HepG2 (cell line): ENCODE measurements at regions not wholly inside any gene's neighbourhood (a gene's known extent, or its start where the extent isn't known, plus 50 kb on each side); places are given as distances from the start of the nearest gene placed in this dataset.

ENCODE experiments used
- ATAC-seq: fragments of 200-7000 bp; cut with Tn5 transposase; 3 replicates; pipeline ENCODE4 v1.9.1; 2020; ENCODE audit warnings: mild to moderate bottlenecking, moderate library complexity
- BruUV-seq: library from RNA; stranded (reverse); fragments of 400-500 nt; replicated peaks from 2 replicates; lab custom pipeline; 2021; lab: Mats Ljungman, UMichigan
- CTCF ChIA-PET: fragments of 300-600 bp; formaldehyde crosslinking; extraction: SDS; loops from one replicate; lab custom pipeline; 2021; ENCODE audit warnings: low total read pairs, inconsistent platforms, low intra/inter-chr PET ratio; lab: Yijun Ruan, JAX
- POLR2A ChIA-PET: fragments of 350-600 bp; sonication (Branson Sonifier 250); formaldehyde crosslinking; loops from one replicate; lab custom pipeline; 2020; ENCODE audit warnings: antibody characterized with exemption, inconsistent platforms; lab: Yijun Ruan, JAX
- DNase-seq: peaks from one replicate; pipeline ENCODE4 v3.0.0-alpha.2; 2015; ENCODE audit warnings: low spot score
- FAIRE-seq: peaks from 3 replicates; lab custom pipeline; 2011; peaks lifted over from hg19 to GRCh38; lab: Jason Lieb, UNC
- H2AFZ ChIP-seq: one replicate; pipeline ENCODE4 v1.6.1; 2011; ENCODE audit warnings: low read length, inconsistent platforms
- H3K27ac ChIP-seq: fragments of 300-600 bp; 3 replicates; pipeline ENCODE4 v1.8.0; 2011; ENCODE audit warnings: mixed run types, mild to moderate bottlenecking, mixed read lengths, low read length, inconsistent platforms; ENCODE audit not compliant: insufficient read depth; ENCODE audit errors: extremely low read length
- H3K27me3 ChIP-seq, 2 experiments: fragments of 200-600 bp in 1 of 2; 2 replicates in 1 of 2; 3 replicates in 1 of 2; pipeline versions ENCODE4 v1.6.0 to v1.8.0; 2011; ENCODE audit warnings: low read length in 2 of 2, mild to moderate bottlenecking in 2 of 2, moderate library complexity in 2 of 2, inconsistent platforms in 1 of 2; ENCODE audit not compliant: insufficient read depth in 2 of 2, control insufficient read depth in 1 of 2
- H3K36me3 ChIP-seq, 2 experiments: fragments of 200-600 bp in 1 of 2; replicated peaks in 1 of 2; 2 replicates in 1 of 2; 3 replicates in 1 of 2; pipeline versions ENCODE4 v1.5.1 to v1.8.0; 2011; ENCODE audit warnings: low read length in 2 of 2, inconsistent platforms in 1 of 2; ENCODE audit not compliant: insufficient read depth in 2 of 2, control insufficient read depth in 1 of 2
- H3K4me1 ChIP-seq: 2 replicates; pipeline ENCODE4 v1.5.1; 2012; ENCODE audit warnings: low read length, inconsistent platforms; ENCODE audit not compliant: insufficient read depth
- H3K4me2 ChIP-seq: 2 replicates; pipeline ENCODE4 v1.6.0; 2011; ENCODE audit warnings: low read depth, low read length, inconsistent platforms
- H3K4me3 ChIP-seq, 3 experiments: fragments of 200-600 bp in 1 of 3; sonication (generic), shearing (Covaris generic) in 1 of 3; replicated peaks in 1 of 3; 2 replicates each; pipeline ENCODE4 v1.5.1; 2011 to 2016; ENCODE audit warnings: low read length in 3 of 3, inconsistent platforms in 2 of 3, low read depth in 2 of 3, mild to moderate bottlenecking in 2 of 3, control low read depth in 1 of 3, mixed read lengths in 1 of 3; ENCODE audit not compliant: insufficient read depth in 1 of 3
- H3K79me2 ChIP-seq: one replicate; pipeline ENCODE4 v1.6.1; 2011; ENCODE audit warnings: low read length, inconsistent platforms; ENCODE audit not compliant: insufficient read depth
- H3K9ac ChIP-seq: 2 replicates; pipeline ENCODE4 v1.6.0; 2011; ENCODE audit warnings: mild to moderate bottlenecking, low read depth, low read length, inconsistent platforms; ENCODE audit not compliant: insufficient read depth
- H3K9me3 ChIP-seq: 2 replicates; pipeline ENCODE4 v1.5.1; 2012; ENCODE audit warnings: mild to moderate bottlenecking, low read length
- H4K20me1 ChIP-seq: 2 replicates; pipeline ENCODE4 v1.6.0; 2011; ENCODE audit warnings: inconsistent platforms, mild to moderate bottlenecking, low read length, moderate library complexity; ENCODE audit not compliant: insufficient read depth
- AHDC1 ChIP-seq: sonication (generic); formaldehyde crosslinking; IDR thresholded peaks from 2 replicates; pipeline ENCODE4 v1.5.1; 2020; ENCODE audit warnings: mild to moderate bottlenecking, missing genetic modification reagents, borderline replicate concordance
- BATF2 ChIP-seq: sonication (generic); formaldehyde crosslinking; IDR thresholded peaks from 2 replicates; pipeline ENCODE4 v1.8.0; 2022; ENCODE audit warnings: mild to moderate bottlenecking, missing genetic modification reagents, moderate library complexity
- ESRRA ChIP-seq: sonication (generic); formaldehyde crosslinking; IDR thresholded peaks from 2 replicates; pipeline ENCODE4 v1.5.1; 2020; ENCODE audit warnings: mild to moderate bottlenecking, low read depth, missing genetic modification reagents
- HIVEP1 ChIP-seq: sonication (generic); formaldehyde crosslinking; IDR thresholded peaks from 2 replicates; pipeline ENCODE4 v1.4.0; 2020; ENCODE audit warnings: mild to moderate bottlenecking, missing genetic modification reagents
- IKZF1 ChIP-seq: fragments of 450-650 bp; IDR thresholded peaks from 2 replicates; pipeline ENCODE4 v1.7.1; 2016
- NFE2L2 ChIP-seq: fragments of 150-350 bp; IDR thresholded peaks from 2 replicates; pipeline ENCODE4 v1.6.1; 2014; ENCODE audit warnings: low read length
- NR2C2 ChIP-seq: sonication (generic); formaldehyde crosslinking; IDR thresholded peaks from 2 replicates; pipeline ENCODE4 v1.4.0; 2020; ENCODE audit warnings: missing genetic modification reagents, mild to moderate bottlenecking, moderate library complexity, borderline replicate concordance
- PHF20 ChIP-seq: sonication (generic); formaldehyde crosslinking; IDR thresholded peaks from 2 replicates; pipeline ENCODE4 v1.5.0; 2020; ENCODE audit warnings: mild to moderate bottlenecking, missing genetic modification reagents
- POGZ ChIP-seq: sonication (generic); formaldehyde crosslinking; IDR thresholded peaks from 2 replicates; pipeline ENCODE4 v1.4.0; 2020; ENCODE audit warnings: mild to moderate bottlenecking, missing genetic modification reagents
- RBAK ChIP-seq: sonication (generic); formaldehyde crosslinking; IDR thresholded peaks from 2 replicates; pipeline ENCODE4 v1.5.1; 2020; ENCODE audit warnings: mild to moderate bottlenecking, missing genetic modification reagents
- RBM22 ChIP-seq: fragments of 200-400 bp; formaldehyde crosslinking; optimal IDR thresholded peaks from 2 replicates; pipeline ENCODE3; 2017; ENCODE audit warnings: mild to moderate bottlenecking, low read length, moderate library complexity
- ZFAT ChIP-seq: sonication (generic); formaldehyde crosslinking; conservative IDR thresholded peaks from 2 replicates; pipeline ENCODE4 v1.8.1; 2023; ENCODE audit warnings: missing genetic modification reagents, inconsistent platforms
- ZFP37 ChIP-seq: sonication (generic); formaldehyde crosslinking; IDR thresholded peaks from 2 replicates; pipeline ENCODE4 v1.4.0; 2020; ENCODE audit warnings: missing genetic modification reagents, borderline replicate concordance
- ZNF205 ChIP-seq: IDR thresholded peaks from 2 replicates; pipeline ENCODE4 v1.6.1; 2018; ENCODE audit warnings: missing biosample characterization, missing genetic modification reagents
- ZNF337 ChIP-seq: sonication (generic); formaldehyde crosslinking; IDR thresholded peaks from 2 replicates; pipeline ENCODE4 v1.5.1; 2020; ENCODE audit warnings: missing genetic modification reagents, low read depth, mild to moderate bottlenecking, borderline replicate concordance
- ZNF350 ChIP-seq: sonication (generic); formaldehyde crosslinking; IDR thresholded peaks from 2 replicates; pipeline ENCODE4 v1.4.0; 2020; ENCODE audit warnings: mild to moderate bottlenecking, low read depth, missing genetic modification reagents, borderline replicate concordance
- ZNF510 ChIP-seq: sonication (generic); formaldehyde crosslinking; IDR thresholded peaks from 2 replicates; pipeline ENCODE4 v1.4.0; 2020; ENCODE audit warnings: low read depth, mild to moderate bottlenecking, missing genetic modification reagents
- ZNF598 ChIP-seq: sonication (generic); formaldehyde crosslinking; IDR thresholded peaks from 2 replicates; pipeline ENCODE4 v1.5.1; 2020; ENCODE audit warnings: mild to moderate bottlenecking, missing genetic modification reagents, borderline replicate concordance
- ZNF615 ChIP-seq: sonication (generic); formaldehyde crosslinking; IDR thresholded peaks from 2 replicates; pipeline ENCODE4 v1.5.0; 2020; ENCODE audit warnings: mild to moderate bottlenecking, missing genetic modification reagents, borderline replicate concordance
- ZNF652 ChIP-seq: IDR thresholded peaks from 2 replicates; pipeline ENCODE4 v1.6.1; 2016; ENCODE audit warnings: low read depth, borderline replicate concordance
- WGBS: methylation state at CpG from one replicate; pipeline ENCODE4 v1.1.6; 2017; ENCODE audit warnings: low lambda C conversion rate; 5-methylcytosine and 5-hydroxymethylcytosine counted together
- in situ Hi-C: cut with HindIII; loops from 2 replicates; pipeline ENCODE4 v1.10.0; 2017; ENCODE audit warnings: low pct_unique_long_range_greater_than_20kb; ENCODE audit not compliant: extremely low pct_ligation_motif_present
- intact Hi-C: fragments of 100-400 bp; cut with micrococcal nuclease; formaldehyde crosslinking; loops from one replicate; pipeline ENCODE4 v1.10.0; 2022; ENCODE audit not compliant: unreplicated experiment

GRCh38 chr15:62935300-62936081 is 107.1 kb upstream of the TPM1 start:
- peak overlapping the region; percentile 71 for H3K4me2 ChIP-seq
- no TSS peak for BruUV-seq
- TF ChIP-seq IKZF1 (no peak), ZFP37 (CRISPR knock-in tag) (no peak), NFE2L2 (no peak), ZNF337 (CRISPR knock-in tag) (no peak), PHF20 (CRISPR knock-in tag) (no peak), RBM22 (no peak), RBAK (CRISPR knock-in tag) (peak; percentile 64; the same call in 1 of the 2 replicates), HIVEP1 (no peak), ZNF615 (CRISPR knock-in tag) (no peak), NR2C2 (CRISPR knock-in tag) (no peak), BATF2 (CRISPR knock-in tag) (no peak), ZNF205 (CRISPR knock-in tag) (no peak), ZFAT (CRISPR knock-in tag) (no peak), ZNF652 (no peak), AHDC1 (CRISPR knock-in tag) (no peak; the same call in 1 of the 2 replicates), ZNF350 (CRISPR knock-in tag) (no peak), POGZ (CRISPR knock-in tag) (0 out of 2 replicates have a peak, but pooled peaks have one; percentile 22), ZNF598 (peak; percentile 53; the same call in 1 of the 2 replicates), ZNF510 (CRISPR knock-in tag) (no peak), ESRRA (CRISPR knock-in tag) (0 out of 2 replicates have a peak, but pooled peaks have one; percentile 70)

More at GRCh38 chr15:62935300-62936081, 107.1 kb upstream of the TPM1 start:
- Histone ChIP-seq H3K9ac (no peak overlapping the region), H3K9me3 (no peaks in the 10 kb centered on the region), H4K20me1 (no peaks in the 10 kb centered on the region), H3K4me1 (peaks cover 23% of the 10 kb centered on the region), H3K27me3 (peaks cover 0 to 6% of the 10 kb centered on the region in 2 experiments; a peak in 1 of 5 replicates), H3K4me3 (peak overlapping the region in 2 of 3 experiments; percentile 8 to 45; a peak in 2 of 6 replicates), H3K36me3 (no peaks in the 10 kb centered on the region), H3K27ac (no peak overlapping the region), H2AFZ (no peak overlapping the region), H3K79me2 (no peaks in the 10 kb centered on the region)
- intact Hi-C loops, result no loop called here
- ChIA-PET POLR2A (no interaction called here), CTCF (no interaction called here)
- 34% methylated on average over 12 of the region's 12 CpGs for WGBS
- ATAC-seq, result peak; percentile 93
- in situ Hi-C loops, result no loop called here
- DNase-seq, result peak; percentile 21
- peak; percentile 65 for FAIRE-seq
